ENCODE measurements at regions not wholly inside any gene's neighbourhood (a gene's known extent, or its start where the extent isn't known, plus 50 kb on each side); places are given as distances from the start of the nearest gene placed in this dataset.

- Histone ChIP-seq H3K36me3 (ENCODE audit: control insufficient read depth, insufficient read depth, low read length) (no peaks in the 10 kb centered on the region), H3K27me3 (ENCODE audit: control insufficient read depth, insufficient read depth, low read length) (no peaks in the 10 kb centered on the region), H3K4me3 (ENCODE audit: low read depth, low read length) (no peak overlapping the region)
- no peak for TF ChIP-seq CTCF (IDR thresholded peaks at IDR 0.05; ENCODE audit: insufficient read depth, low read depth, low read length)
- ChIA-PET POLR2A (no interaction called here), CTCF (no interaction called here)
- DNase-seq (ENCODE audit: low read depth): no peak
These were observed 131.4 kb upstream of the AGR3 start for GRCh38 chr7:17013204-17013603.

- H3K4me3 ChIP-seq (ENCODE audit: low read depth, low read length): no peak overlapping the region
- no peaks in the 10 kb centered on the region for H3K36me3 ChIP-seq (ENCODE audit: control insufficient read depth, insufficient read depth, low read length)
- no peak for TF ChIP-seq CTCF (IDR thresholded peaks at IDR 0.05; ENCODE audit: insufficient read depth, low read depth, low read length)
- DNase-seq (ENCODE audit: low read depth): no peak
- CTCF ChIA-PET: interaction anchor here (0.7 to 1.8 kb wide), 2 partner anchors 32 to 467 kb away, joined by 3 to 7 read pairs; no protein-coding TSS in a partner anchor
- no peaks in the 10 kb centered on the region for H3K27me3 ChIP-seq (ENCODE audit: control insufficient read depth, insufficient read depth, low read length)
- POLR2A ChIA-PET: no interaction called here
These were observed 132.9 kb upstream of the AGR3 start for GRCh38 chr7:17014686-17015085.

- no peak for TF ChIP-seq CTCF (IDR thresholded peaks at IDR 0.05; ENCODE audit: insufficient read depth, low read depth, low read length)
- Histone ChIP-seq H3K27me3 (ENCODE audit: control insufficient read depth, insufficient read depth, low read length) (no peaks in the 10 kb centered on the region), H3K36me3 (ENCODE audit: control insufficient read depth, insufficient read depth, low read length) (no peaks in the 10 kb centered on the region), H3K4me3 (ENCODE audit: low read depth, low read length) (no peak overlapping the region)
- peak; percentile 66 for DNase-seq (ENCODE audit: low read depth)
- POLR2A ChIA-PET: interaction anchor here (0.5 to 1.0 kb wide), 3 partner anchors 19 to 261 kb away, joined by 4 to 5 read pairs (median 4); no protein-coding TSS in a partner anchor
- CTCF ChIA-PET: interaction anchor here (0.6 to 1.8 kb wide), 3 partner anchors 33 to 466 kb away, joined by 3 to 7 read pairs (median 3); no protein-coding TSS in a partner anchor
These were observed 133.8 kb upstream of the AGR3 start for GRCh38 chr7:17015598-17016031.

DNA sequence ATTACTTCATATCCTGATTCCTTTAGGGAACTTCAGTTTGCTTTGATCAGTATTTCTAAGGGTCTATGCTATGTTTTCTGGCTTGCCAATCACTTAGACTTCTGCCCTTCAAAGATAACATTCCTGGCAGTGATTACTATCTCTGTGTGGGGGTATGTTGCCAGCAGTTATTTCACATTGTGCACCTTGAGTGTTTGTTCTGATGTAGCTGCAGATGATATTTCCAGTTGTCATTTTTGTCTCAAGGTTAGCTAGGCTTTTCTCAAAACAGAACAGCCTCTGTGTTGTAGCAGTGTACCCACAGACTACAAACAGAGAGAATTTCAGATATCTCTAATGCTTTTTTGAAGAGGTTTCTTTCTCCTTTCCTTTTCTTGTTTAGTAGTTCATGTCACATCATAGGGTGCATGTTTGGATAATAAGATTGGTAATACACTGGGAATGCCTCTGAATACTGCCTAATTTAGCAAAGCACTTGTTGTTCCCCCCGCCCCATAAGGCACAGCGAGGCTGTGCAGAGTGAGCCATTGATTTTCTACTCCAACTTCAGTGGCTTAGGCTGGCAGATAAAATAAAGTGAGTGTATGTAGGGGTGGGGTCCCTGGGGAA is 134.7 kb upstream of the AGR3 start:
- Histone ChIP-seq H3K27me3 (ENCODE audit: control insufficient read depth, insufficient read depth, low read length) (no peaks in the 10 kb centered on the region), H3K4me3 (ENCODE audit: low read depth, low read length) (no peak overlapping the region), H3K36me3 (ENCODE audit: control insufficient read depth, insufficient read depth, low read length) (no peaks in the 10 kb centered on the region)
- CTCF ChIA-PET: no interaction called here
- POLR2A ChIA-PET: interaction anchor here (0.5 kb wide), 1 partner anchor 158 kb away, joined by 4 read pairs; no protein-coding TSS in a partner anchor
- DNase-seq (ENCODE audit: low read depth): no peak
- no peak for TF ChIP-seq CTCF (IDR thresholded peaks at IDR 0.05; ENCODE audit: insufficient read depth, low read depth, low read length)

GRCh38 chr7:17019106-17019505 is 137.3 kb upstream of the AGR3 start:
- CTCF ChIA-PET: interaction anchor here (1.6 kb wide), 1 partner anchor 9 kb away, joined by 4 read pairs; no protein-coding TSS in a partner anchor
- POLR2A ChIA-PET: no interaction called here
- no peak for DNase-seq (ENCODE audit: low read depth)
- H3K27me3 ChIP-seq (ENCODE audit: control insufficient read depth, insufficient read depth, low read length): no peaks in the 10 kb centered on the region
- no peak for TF ChIP-seq CTCF (IDR thresholded peaks at IDR 0.05; ENCODE audit: insufficient read depth, low read depth, low read length)
- H3K36me3 ChIP-seq (ENCODE audit: control insufficient read depth, insufficient read depth, low read length): no peaks in the 10 kb centered on the region
- no peak overlapping the region for H3K4me3 ChIP-seq (ENCODE audit: low read depth, low read length)
